ENCODE measurements at regions not wholly inside any gene's neighbourhood (a gene's known extent, or its start where the extent isn't known, plus 50 kb on each side); places are given as distances from the start of the nearest gene placed in this dataset.

GRCh38 chr9:79884546-79884945, 312.8 kb downstream of the TLE4 start:
- no peak overlapping the region for H4K8ac ChIP-seq (ENCODE audit: low read depth, low read length)
- no peak overlapping the region for H2BK120ac ChIP-seq (ENCODE audit: low read depth, low read length)
- H3K4me2 ChIP-seq (ENCODE audit: insufficient read depth, low read length, poor library complexity, severe bottlenecking): no peak overlapping the region
- no peak overlapping the region for H2BK12ac ChIP-seq (ENCODE audit: low read length)
- H2BK5ac ChIP-seq (ENCODE audit: low read length): no peak overlapping the region
- no peaks in the 10 kb centered on the region for H3K79me1 ChIP-seq (ENCODE audit: low read depth, low read length)
- no peak overlapping the region for H2AFZ ChIP-seq (ENCODE audit: low read length)
- no peaks in the 10 kb centered on the region for H3K36me3 ChIP-seq (replicated peaks in 1 of 2; ENCODE audit: control insufficient read depth in 2 of 2, insufficient read depth in 2 of 2, low read length in 2 of 2)
- no peak overlapping the region for H3K14ac ChIP-seq (ENCODE audit: low read length)
- no peaks in the 10 kb centered on the region for H3K9me3 ChIP-seq (replicated peaks in 1 of 2; ENCODE audit: control insufficient read depth in 2 of 2, insufficient read depth in 1 of 2, low read depth in 1 of 2, low read length in 2 of 2)
- H3K23ac ChIP-seq (ENCODE audit: low read depth, low read length, poor library complexity): no peak overlapping the region
- no peak overlapping the region for H3K18ac ChIP-seq (ENCODE audit: low read length)
- H3K4me3 ChIP-seq (ENCODE audit: low read length in 2 of 2): no peak overlapping the region
- H2BK15ac ChIP-seq (ENCODE audit: low read length): no peak overlapping the region
- no peak overlapping the region for H4K91ac ChIP-seq (ENCODE audit: low read depth, low read length, poor library complexity)
- no peak for DNase-seq (ENCODE audit: low spot score)
- H2AK5ac ChIP-seq (ENCODE audit: low read depth, low read length): no peak overlapping the region
- no peak overlapping the region for H3K9ac ChIP-seq (ENCODE audit: low read depth, low read length, poor library complexity)
- no CpG with 5 or more reads among the region's 4 CpGs for WGBS, 2 donors (ENCODE audit: extremely low coverage in 2 of 2, insufficient read length in 2 of 2, insufficient replicate concordance in 1 of 2)
- no peak overlapping the region for H3K4ac ChIP-seq (ENCODE audit: low read length)
- no peak overlapping the region for H3K27ac ChIP-seq (replicated peaks; ENCODE audit: low read length)
- peaks cover 0 to 3% of the 10 kb centered on the region in 2 donors for H3K4me1 ChIP-seq (ENCODE audit: control insufficient read depth in 2 of 2, insufficient read depth in 1 of 2, low read depth in 1 of 2, low read length in 2 of 2)
- no peaks in the 10 kb centered on the region for H3K27me3 ChIP-seq (ENCODE audit: control insufficient read depth in 3 of 3, insufficient read depth in 3 of 3, low read depth in 1 of 3, low read length in 3 of 3)

- DNase-seq (ENCODE audit: low spot score): no peak
- Histone ChIP-seq H3K4me1 (ENCODE audit: control insufficient read depth in 2 of 2, insufficient read depth in 1 of 2, low read depth in 1 of 2, low read length in 2 of 2) (peaks cover 0 to 3% of the 10 kb centered on the region in 2 donors), H2BK15ac (ENCODE audit: low read length) (no peak overlapping the region), H3K9ac (ENCODE audit: low read depth, low read length, poor library complexity) (no peak overlapping the region), H3K36me3 (replicated peaks in 1 of 2; ENCODE audit: control insufficient read depth in 2 of 2, insufficient read depth in 2 of 2, low read length in 2 of 2) (no peaks in the 10 kb centered on the region), H4K91ac (ENCODE audit: low read depth, low read length, poor library complexity) (no peak overlapping the region), H3K9me3 (replicated peaks in 1 of 2; ENCODE audit: control insufficient read depth in 2 of 2, insufficient read depth in 1 of 2, low read depth in 1 of 2, low read length in 2 of 2) (no peaks in the 10 kb centered on the region), H3K18ac (ENCODE audit: low read length) (peak overlapping the region; percentile 64), H2BK5ac (ENCODE audit: low read length) (no peak overlapping the region), H3K4ac (ENCODE audit: low read length) (no peak overlapping the region), H2BK120ac (ENCODE audit: low read depth, low read length) (no peak overlapping the region), H2AFZ (ENCODE audit: low read length) (no peak overlapping the region), H3K4me2 (ENCODE audit: insufficient read depth, low read length, poor library complexity, severe bottlenecking) (no peak overlapping the region), H2BK12ac (ENCODE audit: low read length) (no peak overlapping the region), H3K27ac (replicated peaks; ENCODE audit: low read length) (no peak overlapping the region), H3K4me3 (ENCODE audit: low read length in 2 of 2) (no peak overlapping the region), H4K8ac (ENCODE audit: low read depth, low read length) (no peak overlapping the region), H3K14ac (ENCODE audit: low read length) (no peak overlapping the region), H2AK5ac (ENCODE audit: low read depth, low read length) (peak overlapping the region; percentile 24), H3K27me3 (ENCODE audit: control insufficient read depth in 3 of 3, insufficient read depth in 3 of 3, low read depth in 1 of 3, low read length in 3 of 3) (no peaks in the 10 kb centered on the region), H3K79me1 (ENCODE audit: low read depth, low read length) (no peaks in the 10 kb centered on the region), H3K23ac (ENCODE audit: low read depth, low read length, poor library complexity) (no peak overlapping the region)
- WGBS, 2 donors (ENCODE audit: extremely low coverage in 2 of 2, insufficient read length in 2 of 2, insufficient replicate concordance in 1 of 2): no CpG with 5 or more reads among the region's 3 CpGs
These were observed 311.4 kb downstream of the TLE4 start for GRCh38 chr9:79883073-79883645.

GRCh38 chr9:79880626-79881025, 308.9 kb downstream of the TLE4 start:
- peaks cover 0 to 3% of the 10 kb centered on the region in 2 donors for H3K4me1 ChIP-seq (ENCODE audit: control insufficient read depth in 2 of 2, insufficient read depth in 1 of 2, low read depth in 1 of 2, low read length in 2 of 2)
- H4K91ac ChIP-seq (ENCODE audit: low read depth, low read length, poor library complexity): no peak overlapping the region
- no peak overlapping the region for H2AFZ ChIP-seq (ENCODE audit: low read length)
- H3K27ac ChIP-seq (replicated peaks; ENCODE audit: low read length): no peak overlapping the region
- H2AK5ac ChIP-seq (ENCODE audit: low read depth, low read length): no peak overlapping the region
- H2BK15ac ChIP-seq (ENCODE audit: low read length): no peak overlapping the region
- no peak overlapping the region for H3K18ac ChIP-seq (ENCODE audit: low read length)
- H3K4me2 ChIP-seq (ENCODE audit: insufficient read depth, low read length, poor library complexity, severe bottlenecking): no peak overlapping the region
- H3K36me3 ChIP-seq (replicated peaks in 1 of 2; ENCODE audit: control insufficient read depth in 2 of 2, insufficient read depth in 2 of 2, low read length in 2 of 2): no peaks in the 10 kb centered on the region
- no peak overlapping the region for H3K14ac ChIP-seq (ENCODE audit: low read length)
- H3K4me3 ChIP-seq (ENCODE audit: low read length in 2 of 2): no peak overlapping the region
- H4K8ac ChIP-seq (ENCODE audit: low read depth, low read length): no peak overlapping the region
- H2BK120ac ChIP-seq (ENCODE audit: low read depth, low read length): no peak overlapping the region
- no peaks in the 10 kb centered on the region for H3K9me3 ChIP-seq (replicated peaks in 1 of 2; ENCODE audit: control insufficient read depth in 2 of 2, insufficient read depth in 1 of 2, low read depth in 1 of 2, low read length in 2 of 2)
- H3K23ac ChIP-seq (ENCODE audit: low read depth, low read length, poor library complexity): no peak overlapping the region
- no peak overlapping the region for H3K4ac ChIP-seq (ENCODE audit: low read length)
- H3K9ac ChIP-seq (ENCODE audit: low read depth, low read length, poor library complexity): no peak overlapping the region
- H2BK5ac ChIP-seq (ENCODE audit: low read length): no peak overlapping the region
- no peaks in the 10 kb centered on the region for H3K79me1 ChIP-seq (ENCODE audit: low read depth, low read length)
- H2BK12ac ChIP-seq (ENCODE audit: low read length): no peak overlapping the region
- no peaks in the 10 kb centered on the region for H3K27me3 ChIP-seq (ENCODE audit: control insufficient read depth in 3 of 3, insufficient read depth in 3 of 3, low read depth in 1 of 3, low read length in 3 of 3)
- no peak for DNase-seq (ENCODE audit: low spot score)

GRCh38 chr9:79877943-79878602, 306.3 kb downstream of the TLE4 start:
- no peak overlapping the region for H3K4me3 ChIP-seq (ENCODE audit: low read length in 2 of 2)
- no CpG with 5 or more reads among the region's 3 CpGs for WGBS, 2 donors (ENCODE audit: extremely low coverage in 2 of 2, insufficient read length in 2 of 2, insufficient replicate concordance in 1 of 2)
- H3K9me3 ChIP-seq (replicated peaks in 1 of 2; ENCODE audit: control insufficient read depth in 2 of 2, insufficient read depth in 1 of 2, low read depth in 1 of 2, low read length in 2 of 2): peaks cover 0 to 2% of the 10 kb centered on the region in 2 donors
- no peak overlapping the region for H2AFZ ChIP-seq (ENCODE audit: low read length)
- no peak overlapping the region for H3K18ac ChIP-seq (ENCODE audit: low read length)
- H2AK5ac ChIP-seq (ENCODE audit: low read depth, low read length): no peak overlapping the region
- H3K14ac ChIP-seq (ENCODE audit: low read length): no peak overlapping the region
- H3K23ac ChIP-seq (ENCODE audit: low read depth, low read length, poor library complexity): no peak overlapping the region
- H3K4me2 ChIP-seq (ENCODE audit: insufficient read depth, low read length, poor library complexity, severe bottlenecking): no peak overlapping the region
- no peaks in the 10 kb centered on the region for H3K4me1 ChIP-seq (ENCODE audit: control insufficient read depth in 2 of 2, insufficient read depth in 1 of 2, low read depth in 1 of 2, low read length in 2 of 2)
- H4K8ac ChIP-seq (ENCODE audit: low read depth, low read length): no peak overlapping the region
- no peak overlapping the region for H4K91ac ChIP-seq (ENCODE audit: low read depth, low read length, poor library complexity)
- H2BK12ac ChIP-seq (ENCODE audit: low read length): no peak overlapping the region
- H3K9ac ChIP-seq (ENCODE audit: low read depth, low read length, poor library complexity): no peak overlapping the region
- no peak overlapping the region for H3K27ac ChIP-seq (replicated peaks; ENCODE audit: low read length)
- no peak overlapping the region for H2BK120ac ChIP-seq (ENCODE audit: low read depth, low read length)
- no peak for DNase-seq (ENCODE audit: low spot score)
- no peak overlapping the region for H3K4ac ChIP-seq (ENCODE audit: low read length)
- H3K27me3 ChIP-seq (ENCODE audit: control insufficient read depth in 3 of 3, insufficient read depth in 3 of 3, low read depth in 1 of 3, low read length in 3 of 3): no peaks in the 10 kb centered on the region
- H3K36me3 ChIP-seq (replicated peaks in 1 of 2; ENCODE audit: control insufficient read depth in 2 of 2, insufficient read depth in 2 of 2, low read length in 2 of 2): no peaks in the 10 kb centered on the region
- H3K79me1 ChIP-seq (ENCODE audit: low read depth, low read length): no peaks in the 10 kb centered on the region
- no peak overlapping the region for H2BK15ac ChIP-seq (ENCODE audit: low read length)
- no peak overlapping the region for H2BK5ac ChIP-seq (ENCODE audit: low read length)
